T-helper 1 cell treated with Interleukin-12 subunit alpha and Interleukin-12 subunit beta and Interleukin-4 antibody, amounts not matched to agents 30 μg/mL and 1 μg/mL, for 36 hours (primary cell): ENCODE measurements at regions not wholly inside any gene's neighbourhood (a gene's known extent, or its start where the extent isn't known, plus 50 kb on each side); places are given as distances from the start of the nearest gene placed in this dataset.
"Not testable (repeated sequence)": the region's sequence is repeated elsewhere in the genome, so short reads cannot be mapped to it uniquely, and the experiment has no call there.

Experiments
- H3K27ac Mint-ChIP-seq: one replicate; pipeline ENCODE4 v1.8.0; 2021; ENCODE audit warnings: mild to moderate bottlenecking, mixed read lengths
- H3K27me3 Mint-ChIP-seq: one replicate; pipeline ENCODE4 v1.8.0; 2021; ENCODE audit warnings: low read depth, mixed read lengths
- H3K36me3 Mint-ChIP-seq: one replicate; pipeline ENCODE4 v1.8.0; 2021; ENCODE audit warnings: low read depth, mixed read lengths
- H3K4me1 Mint-ChIP-seq: one replicate; pipeline ENCODE4 v1.8.0; 2021; ENCODE audit warnings: low read depth, mixed read lengths
- H3K4me3 Mint-ChIP-seq: one replicate; pipeline ENCODE4 v1.8.0; 2021; ENCODE audit warnings: mild to moderate bottlenecking, moderate library complexity, mixed read lengths
- H3K9me3 Mint-ChIP-seq: one replicate; pipeline ENCODE4 v1.8.0; 2021; ENCODE audit warnings: mixed read lengths

DNA sequence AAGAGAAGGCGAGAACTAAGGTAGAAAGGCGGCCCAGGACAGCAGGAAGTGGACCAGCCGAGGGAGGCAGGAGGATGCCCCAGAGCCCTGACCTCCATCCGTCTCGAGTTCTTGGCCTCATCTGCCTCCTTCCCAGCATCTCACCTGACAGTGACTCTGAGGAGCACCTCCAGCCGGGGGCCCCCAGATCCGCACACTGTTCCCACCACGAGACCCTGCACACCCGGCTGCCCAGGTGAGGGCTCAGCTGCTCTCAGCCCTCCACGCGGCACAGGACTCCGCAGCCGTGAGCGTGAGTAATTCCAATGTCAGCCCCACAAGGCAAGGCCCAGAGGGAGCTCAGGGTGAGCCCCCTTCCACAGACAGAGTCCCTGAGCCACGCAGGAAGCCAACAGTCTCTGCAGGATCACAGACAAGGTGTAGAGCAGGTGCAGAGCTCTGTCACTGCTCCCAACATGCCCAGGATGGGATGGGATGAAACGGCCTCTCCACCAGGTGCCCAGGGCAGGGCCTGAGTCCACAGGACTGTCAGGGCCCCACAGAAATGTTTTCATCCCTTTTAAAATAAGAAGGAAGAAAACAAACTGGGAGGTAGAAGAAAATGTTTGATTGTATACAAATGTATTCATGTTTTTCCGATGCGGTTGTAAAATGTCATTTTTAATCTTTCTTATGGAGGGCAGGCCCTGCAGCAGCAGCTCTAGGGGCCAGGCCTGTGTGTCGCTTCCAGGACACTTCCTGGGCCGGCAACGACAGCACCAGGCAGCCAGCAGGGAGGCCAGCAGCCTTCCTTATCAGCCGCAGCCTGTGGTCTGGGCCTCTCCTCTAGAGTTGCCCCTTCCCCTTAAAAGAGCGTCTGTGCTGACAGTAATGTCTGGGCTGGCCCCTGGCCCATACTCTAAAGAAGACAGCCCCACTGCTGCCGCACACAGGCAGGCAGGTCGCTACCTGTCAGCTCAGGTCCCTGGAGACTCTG, 66.9 kb downstream of the DLL1 start:
- Mint-ChIP-seq H3K36me3 (no peaks in the 10 kb centered on the region), H3K27me3 (no peaks in the 10 kb centered on the region)

DNA sequence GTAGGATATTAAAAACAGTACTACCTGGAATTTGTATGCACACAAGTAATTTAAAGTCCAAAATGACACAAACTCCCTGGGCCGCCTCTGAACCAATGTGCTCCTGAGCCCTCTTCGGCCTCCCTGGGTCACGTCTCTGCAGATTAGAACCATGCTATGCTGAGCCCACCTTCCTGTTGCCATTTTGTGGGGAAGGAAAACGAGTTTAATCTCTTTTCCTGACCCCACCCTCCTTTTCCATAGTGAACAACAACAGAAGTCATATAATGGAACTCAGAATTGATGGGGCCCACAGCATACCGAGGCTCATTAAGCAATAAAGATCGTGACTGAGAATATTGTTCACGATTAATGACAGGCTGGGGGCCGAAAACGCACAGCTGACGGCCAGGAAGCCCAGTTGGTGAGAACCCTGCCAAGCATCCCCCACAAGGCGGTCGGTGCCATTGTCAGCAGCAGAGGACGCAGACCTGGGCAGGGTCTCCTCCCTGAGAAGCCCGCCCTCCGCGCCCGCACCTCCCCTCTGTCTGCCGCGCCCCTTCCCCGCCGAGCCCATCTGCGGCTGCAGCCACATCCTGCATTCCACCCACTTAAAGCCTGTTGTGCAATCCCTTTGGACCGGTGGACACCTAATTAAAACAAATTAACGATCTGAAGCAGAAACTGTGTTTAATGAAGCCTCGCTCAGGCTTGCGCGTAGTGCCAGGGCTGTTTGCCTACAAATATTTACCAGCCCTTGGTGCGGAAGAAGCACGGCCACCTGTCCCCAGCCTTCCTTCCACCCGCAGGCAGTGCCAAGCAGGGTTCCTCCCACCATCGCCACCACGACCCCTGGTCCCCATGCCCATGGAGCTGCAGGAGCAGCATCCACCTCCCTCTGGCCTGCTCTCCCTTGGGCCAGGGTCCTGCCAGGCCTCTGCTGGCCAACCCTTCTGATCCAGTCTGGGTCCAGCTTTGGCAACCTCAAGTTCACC, 68.1 kb downstream of the DLL1 start:
- Mint-ChIP-seq H3K4me3 (no peak overlapping the region), H3K36me3 (no peaks in the 10 kb centered on the region), H3K4me1 (peaks cover 4% of the 10 kb centered on the region), H3K9me3 (no peaks in the 10 kb centered on the region), H3K27ac (no peak overlapping the region), H3K27me3 (no peaks in the 10 kb centered on the region)

More for the DNA sequence above, 66.9 kb downstream of the DLL1 start:
- H3K9me3 Mint-ChIP-seq: no peaks in the 10 kb centered on the region
- no peak overlapping the region for H3K4me3 Mint-ChIP-seq
- H3K27ac Mint-ChIP-seq: no peak overlapping the region
- peaks cover 4% of the 10 kb centered on the region for H3K4me1 Mint-ChIP-seq

DNA sequence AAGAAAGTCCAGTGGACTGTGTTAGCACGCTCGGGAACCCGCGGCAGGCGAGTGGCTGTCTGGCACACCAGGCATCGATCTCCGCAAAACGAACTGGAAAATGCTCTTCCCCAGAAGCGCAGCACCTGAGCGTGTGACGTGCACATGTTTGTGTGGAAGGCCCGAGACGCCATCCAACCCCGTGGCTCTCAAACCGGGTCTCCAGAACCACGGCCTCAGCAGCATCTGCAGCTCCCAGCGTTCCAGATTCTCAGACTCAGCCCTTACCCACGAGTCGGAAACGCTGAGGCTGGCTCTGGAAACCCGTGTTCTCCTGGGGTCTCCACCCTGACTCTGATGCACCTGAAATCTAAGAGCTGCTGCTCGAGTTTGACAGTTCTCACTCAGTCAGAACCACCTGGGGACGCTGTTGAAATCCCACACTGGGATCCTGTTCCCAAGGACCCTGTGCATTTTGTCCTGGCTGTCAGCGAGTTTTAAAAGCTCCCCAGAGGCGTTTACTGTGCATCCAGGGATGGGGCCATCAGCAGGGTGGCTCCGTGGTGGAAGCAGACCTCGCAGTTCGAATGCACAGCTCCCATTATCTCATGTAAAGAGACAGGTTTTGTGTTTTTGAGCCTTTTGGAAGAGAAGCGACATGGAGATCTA, 69.0 kb downstream of the DLL1 start:
- H3K4me1 Mint-ChIP-seq: peaks cover 4% of the 10 kb centered on the region
- H3K4me3 Mint-ChIP-seq: no peak overlapping the region
- H3K27me3 Mint-ChIP-seq: no peaks in the 10 kb centered on the region
- no peak overlapping the region for H3K27ac Mint-ChIP-seq
- H3K9me3 Mint-ChIP-seq: no peaks in the 10 kb centered on the region
- no peaks in the 10 kb centered on the region for H3K36me3 Mint-ChIP-seq

DNA sequence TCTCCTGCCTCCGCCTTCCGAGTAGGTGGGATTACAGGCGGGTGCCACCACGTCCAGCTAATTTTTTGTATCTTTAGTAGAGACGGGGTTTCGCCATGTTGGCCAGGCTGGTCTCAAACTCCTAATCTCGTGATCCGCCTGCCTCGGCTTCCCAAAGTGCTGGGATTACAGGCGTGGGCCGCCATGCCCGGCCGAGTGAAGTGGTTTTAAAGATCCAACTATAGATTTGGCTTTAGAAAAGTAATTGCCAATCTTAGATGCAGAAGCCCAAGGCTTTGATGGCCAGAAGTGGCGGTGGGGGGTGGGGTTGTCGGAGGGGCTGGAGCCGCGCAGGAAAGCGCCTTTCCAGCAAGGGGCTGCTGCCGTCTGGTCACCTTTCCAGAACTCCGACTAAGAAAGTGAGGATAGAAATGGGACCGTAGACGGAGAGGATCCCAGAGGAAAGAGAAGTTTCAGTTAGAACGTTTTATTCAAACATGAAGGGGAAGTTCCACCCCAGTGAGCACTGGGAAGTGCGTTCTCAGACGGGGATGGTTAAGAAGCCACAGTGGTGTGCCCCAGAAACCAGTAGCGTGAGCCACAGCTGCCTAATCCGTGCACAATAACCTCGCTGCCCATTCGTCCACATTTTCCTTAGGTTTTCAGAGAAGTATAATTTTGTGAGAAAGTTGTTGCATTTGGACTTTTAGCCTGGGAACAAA, 69.7 kb downstream of the DLL1 start:
- no peak overlapping the region for H3K27ac Mint-ChIP-seq
- no peaks in the 10 kb centered on the region for H3K27me3 Mint-ChIP-seq
- H3K36me3 Mint-ChIP-seq: no peaks in the 10 kb centered on the region
- no peak overlapping the region for H3K4me3 Mint-ChIP-seq
- no peaks in the 10 kb centered on the region for H3K9me3 Mint-ChIP-seq
- H3K4me1 Mint-ChIP-seq: peaks cover 4% of the 10 kb centered on the region

DNA sequence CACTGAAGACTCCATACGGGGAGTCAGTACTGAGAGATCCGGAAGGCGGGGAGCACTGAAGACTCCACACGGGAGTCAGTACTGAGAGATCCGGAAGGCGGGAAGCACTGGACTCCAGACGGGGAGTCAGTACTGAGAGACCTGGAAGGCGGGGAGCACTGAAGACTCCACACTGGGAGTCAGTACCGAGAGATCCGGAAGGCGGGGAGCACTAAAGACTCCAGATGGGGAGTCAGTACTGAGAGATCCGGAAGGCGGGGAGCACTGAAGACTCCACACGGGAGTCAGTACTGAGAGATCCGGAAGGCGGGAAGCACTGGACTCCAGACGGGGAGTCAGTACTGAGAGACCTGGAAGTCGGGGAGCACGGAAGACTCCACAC, 77.2 kb downstream of the DLL1 start:
- not testable (repeated sequence) for H3K4me3 Mint-ChIP-seq, H3K9me3 Mint-ChIP-seq, H3K4me1 Mint-ChIP-seq, H3K27ac Mint-ChIP-seq, H3K36me3 Mint-ChIP-seq, H3K27me3 Mint-ChIP-seq

DNA sequence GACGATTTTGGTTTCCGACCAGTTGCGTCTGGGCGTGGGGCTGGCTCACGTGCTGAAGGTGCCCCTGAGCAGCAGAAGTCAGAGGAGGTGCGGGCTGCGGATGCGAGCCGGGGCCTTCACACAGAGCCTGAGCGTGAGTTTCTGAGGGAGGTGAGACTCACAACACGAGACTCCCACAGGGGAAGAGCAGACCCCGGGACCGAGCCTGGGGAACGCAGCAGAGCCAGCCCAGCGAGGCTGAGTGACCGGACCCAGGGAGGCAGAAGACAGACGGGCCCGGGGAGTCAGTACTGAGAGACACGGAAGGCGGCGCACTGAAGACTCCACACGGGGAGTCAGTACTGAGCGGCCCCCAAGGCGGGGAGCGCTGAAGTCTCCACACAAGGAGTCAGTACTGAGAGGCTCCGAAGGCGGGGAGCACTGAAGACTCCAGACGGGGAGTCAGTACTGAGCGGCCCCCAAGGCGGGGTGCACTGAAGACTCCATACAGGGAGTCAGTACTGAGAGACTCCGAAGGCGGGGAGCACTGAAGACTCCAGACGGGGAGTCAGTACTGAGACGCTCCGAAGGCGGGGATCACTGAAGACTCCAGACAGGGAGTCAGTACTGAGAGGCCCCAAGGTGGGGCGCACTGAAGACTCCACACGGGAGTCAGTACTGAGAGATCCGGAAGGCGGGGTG, 77.8 kb downstream of the DLL1 start:
- no peak overlapping the region for H3K4me3 Mint-ChIP-seq
- H3K27ac Mint-ChIP-seq: no peak overlapping the region
- H3K9me3 Mint-ChIP-seq: peaks cover 6% of the 10 kb centered on the region
- no peaks in the 10 kb centered on the region for H3K36me3 Mint-ChIP-seq
- H3K4me1 Mint-ChIP-seq: no peaks in the 10 kb centered on the region
- H3K27me3 Mint-ChIP-seq: no peaks in the 10 kb centered on the region

DNA sequence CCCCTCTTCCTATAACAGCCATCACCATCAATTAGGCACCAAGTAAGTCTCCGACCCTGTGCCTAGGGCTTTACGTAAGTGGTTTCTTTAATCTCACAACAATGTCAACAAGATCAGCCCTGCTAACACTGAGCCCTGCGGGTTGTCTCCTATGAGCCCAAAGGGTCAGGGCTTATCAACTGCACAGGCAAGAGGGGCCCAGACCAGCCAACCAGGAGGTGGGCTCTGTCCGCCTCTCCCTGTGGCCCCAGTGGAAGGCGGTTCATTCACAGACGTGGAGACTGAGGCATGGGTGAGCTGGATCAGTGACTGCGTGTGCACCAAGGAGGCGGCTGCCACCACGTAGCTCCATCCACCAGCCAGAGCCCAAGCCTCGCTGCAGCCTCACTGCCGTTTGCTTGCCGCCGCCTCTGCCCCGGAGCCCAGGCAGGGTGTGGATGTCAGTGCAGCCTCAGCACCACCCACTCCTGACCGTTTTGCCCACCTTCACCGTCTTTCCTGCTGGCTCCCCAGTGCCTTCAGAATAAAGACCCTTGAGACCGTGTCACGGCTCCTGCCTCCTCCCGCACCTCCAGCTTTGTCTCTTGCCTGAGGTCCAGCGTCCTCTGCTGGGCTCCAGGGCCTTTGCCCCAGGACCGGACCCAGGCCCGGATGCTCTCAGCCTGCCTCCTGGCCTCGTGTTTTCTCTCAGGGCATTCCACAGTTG, 78.7 kb downstream of the DLL1 start:
- no peak overlapping the region for H3K27ac Mint-ChIP-seq
- H3K36me3 Mint-ChIP-seq: no peaks in the 10 kb centered on the region
- peaks cover 6% of the 10 kb centered on the region for H3K9me3 Mint-ChIP-seq
- H3K4me3 Mint-ChIP-seq: no peak overlapping the region
- H3K4me1 Mint-ChIP-seq: no peaks in the 10 kb centered on the region
- H3K27me3 Mint-ChIP-seq: no peaks in the 10 kb centered on the region

DNA sequence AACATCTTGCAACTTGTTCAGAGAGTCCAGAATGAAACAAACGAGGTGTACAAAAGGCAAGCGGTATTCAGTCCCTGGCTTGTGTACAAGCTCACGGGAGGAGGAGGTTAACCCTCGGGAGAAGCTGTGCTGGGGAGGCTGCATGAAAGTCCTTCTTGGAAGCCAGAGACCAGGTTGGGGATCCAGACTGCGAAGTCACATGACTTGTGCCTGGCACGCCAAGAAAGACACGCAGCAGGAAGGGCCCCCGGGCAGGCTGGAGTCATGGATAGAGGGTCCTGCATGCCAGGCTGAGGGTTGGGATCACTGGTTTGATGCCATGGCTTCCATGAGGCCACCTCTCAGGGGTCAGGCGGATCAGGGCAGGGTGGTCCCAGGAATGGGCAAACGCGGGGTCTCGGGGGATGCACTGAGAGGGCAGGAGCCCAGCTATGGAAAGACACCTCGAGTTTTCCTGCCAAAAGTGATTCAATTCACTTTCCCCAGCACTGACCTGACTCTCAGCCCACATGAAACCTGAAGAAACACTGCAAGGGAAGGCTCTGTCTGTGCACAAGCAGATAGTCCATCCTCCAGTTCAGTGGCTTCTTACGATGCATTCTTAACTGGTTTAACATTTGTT, 79.4 kb downstream of the DLL1 start:
- Mint-ChIP-seq H3K4me3 (no peak overlapping the region), H3K27ac (no peak overlapping the region), H3K36me3 (no peaks in the 10 kb centered on the region), H3K9me3 (peaks cover 6% of the 10 kb centered on the region), H3K27me3 (no peaks in the 10 kb centered on the region), H3K4me1 (no peaks in the 10 kb centered on the region)

DNA sequence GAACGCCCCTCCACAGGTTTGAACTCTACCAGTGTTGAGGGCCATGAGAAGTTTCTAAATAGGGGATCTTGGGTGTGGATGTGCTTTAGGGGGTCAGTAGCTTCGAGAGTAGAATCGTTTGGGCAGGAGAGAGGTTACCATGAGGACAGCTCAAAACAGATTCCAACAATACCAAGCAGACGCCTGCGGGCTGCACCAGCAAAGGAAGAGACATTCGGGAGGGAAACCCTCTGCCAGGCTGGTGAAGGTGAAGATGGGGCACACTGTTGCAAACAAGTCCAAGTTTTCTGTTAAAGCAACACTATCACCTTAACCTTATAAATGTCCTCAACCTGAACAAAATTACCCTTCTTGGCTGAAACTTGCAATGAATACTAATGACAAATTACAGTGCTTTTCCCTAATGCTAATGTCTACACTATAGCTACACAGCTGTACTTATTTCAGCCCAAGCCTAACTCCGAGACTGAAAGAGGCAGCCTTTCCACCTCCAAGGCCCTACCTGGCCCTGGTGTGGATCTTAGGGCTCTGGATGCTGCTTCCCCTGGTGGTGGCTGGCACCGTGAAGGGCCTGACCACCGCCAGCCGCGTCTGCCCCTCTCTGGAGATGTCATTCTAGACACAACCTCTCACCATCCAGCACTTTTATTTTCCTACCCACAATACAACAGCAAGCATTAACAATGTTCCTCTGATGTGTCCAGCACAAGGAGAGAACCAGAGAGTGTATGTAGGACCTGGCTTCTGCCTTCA, 80.1 kb downstream of the DLL1 start:
- H3K4me3 Mint-ChIP-seq: no peak overlapping the region
- peaks cover 13% of the 10 kb centered on the region for H3K9me3 Mint-ChIP-seq
- H3K27me3 Mint-ChIP-seq: no peaks in the 10 kb centered on the region
- no peaks in the 10 kb centered on the region for H3K36me3 Mint-ChIP-seq
- H3K4me1 Mint-ChIP-seq: no peaks in the 10 kb centered on the region
- no peak overlapping the region for H3K27ac Mint-ChIP-seq

DNA sequence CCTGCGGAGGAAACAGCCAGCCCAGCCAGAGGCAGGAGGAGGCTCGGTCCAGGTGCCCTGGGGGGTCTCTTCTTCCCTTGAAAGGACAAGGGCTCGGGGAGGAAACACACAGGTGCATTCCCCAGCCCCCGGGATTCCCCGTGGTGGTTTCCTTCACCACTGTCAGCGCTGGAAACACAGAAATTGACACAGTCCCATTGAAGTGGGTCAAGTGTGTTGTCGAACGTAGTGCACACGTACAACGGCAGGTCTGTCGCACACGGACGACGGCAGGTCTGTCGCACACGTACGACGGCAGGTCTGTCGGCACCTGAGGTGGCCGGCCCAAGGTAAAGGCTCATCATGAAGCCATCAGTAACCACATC, 80.9 kb downstream of the DLL1 start:
- no peaks in the 10 kb centered on the region for H3K36me3 Mint-ChIP-seq
- H3K4me1 Mint-ChIP-seq: no peaks in the 10 kb centered on the region
- no peaks in the 10 kb centered on the region for H3K27me3 Mint-ChIP-seq
- peaks cover 16% of the 10 kb centered on the region for H3K9me3 Mint-ChIP-seq
- no peak overlapping the region for H3K27ac Mint-ChIP-seq
- no peak overlapping the region for H3K4me3 Mint-ChIP-seq

DNA sequence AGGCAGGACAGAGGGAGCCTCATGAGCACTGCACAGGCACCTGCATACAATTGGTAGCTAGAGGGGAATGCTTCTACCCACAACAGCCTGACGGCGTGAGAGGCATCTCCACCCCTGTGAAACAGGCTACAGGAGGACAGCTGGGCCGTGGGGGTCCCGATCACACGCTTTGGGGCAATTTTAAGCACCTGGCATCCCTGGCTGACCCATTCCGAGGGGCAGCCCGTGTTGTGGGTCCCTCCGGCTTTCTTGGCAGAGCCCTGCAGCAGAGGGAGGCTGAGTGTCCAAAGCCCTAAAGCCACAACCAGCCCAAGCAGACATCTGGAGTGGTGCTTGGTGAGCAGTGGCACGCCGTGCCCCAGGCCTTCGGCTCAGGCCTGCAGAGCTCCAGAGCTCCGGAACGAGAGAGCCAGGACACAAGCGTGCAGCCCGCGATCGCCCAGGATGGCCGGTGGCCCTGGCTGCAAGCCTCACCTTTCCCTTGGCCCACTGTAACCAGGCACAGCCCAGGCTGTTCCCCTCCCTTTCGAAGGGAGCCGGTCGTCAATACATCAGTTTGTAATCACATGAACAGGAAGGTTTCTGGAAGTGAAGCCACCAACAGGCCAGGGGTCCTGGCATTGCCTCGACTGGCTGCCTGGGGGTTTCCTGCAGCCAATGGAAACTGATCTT, 81.4 kb downstream of the DLL1 start:
- Mint-ChIP-seq H3K36me3 (no peaks in the 10 kb centered on the region), H3K27ac (no peak overlapping the region), H3K4me1 (no peaks in the 10 kb centered on the region), H3K4me3 (no peak overlapping the region), H3K27me3 (no peaks in the 10 kb centered on the region), H3K9me3 (peaks cover 17% of the 10 kb centered on the region)
